ENCODE measurements at regions not wholly inside any gene's neighbourhood (a gene's known extent, or its start where the extent isn't known, plus 50 kb on each side); places are given as distances from the start of the nearest gene placed in this dataset.

- TF ChIP-seq, protein P1, sequence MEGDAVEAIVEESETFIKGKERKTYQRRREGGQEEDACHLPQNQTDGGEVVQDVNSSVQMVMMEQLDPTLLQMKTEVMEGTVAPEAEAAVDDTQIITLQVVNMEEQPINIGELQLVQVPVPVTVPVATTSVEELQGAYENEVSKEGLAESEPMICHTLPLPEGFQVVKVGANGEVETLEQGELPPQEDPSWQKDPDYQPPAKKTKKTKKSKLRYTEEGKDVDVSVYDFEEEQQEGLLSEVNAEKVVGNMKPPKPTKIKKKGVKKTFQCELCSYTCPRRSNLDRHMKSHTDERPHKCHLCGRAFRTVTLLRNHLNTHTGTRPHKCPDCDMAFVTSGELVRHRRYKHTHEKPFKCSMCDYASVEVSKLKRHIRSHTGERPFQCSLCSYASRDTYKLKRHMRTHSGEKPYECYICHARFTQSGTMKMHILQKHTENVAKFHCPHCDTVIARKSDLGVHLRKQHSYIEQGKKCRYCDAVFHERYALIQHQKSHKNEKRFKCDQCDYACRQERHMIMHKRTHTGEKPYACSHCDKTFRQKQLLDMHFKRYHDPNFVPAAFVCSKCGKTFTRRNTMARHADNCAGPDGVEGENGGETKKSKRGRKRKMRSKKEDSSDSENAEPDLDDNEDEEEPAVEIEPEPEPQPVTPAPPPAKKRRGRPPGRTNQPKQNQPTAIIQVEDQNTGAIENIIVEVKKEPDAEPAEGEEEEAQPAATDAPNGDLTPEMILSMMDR (IDR thresholded peaks at IDR 0.05; ENCODE audit: insufficient read depth, low read length) = no peak
- TF ChIP-seq REST (IDR thresholded peaks at IDR 0.05; ENCODE audit: insufficient replicate concordance, low read depth) = no peak
- TF ChIP-seq POLR2AphosphoS5 (IDR thresholded peaks at IDR 0.05; ENCODE audit: low read depth) = no peak
- TF ChIP-seq GABPA (IDR thresholded peaks at IDR 0.05; ENCODE audit: low read depth) = no peak
Observed at GRCh38 chr5:92019376-92019990, 636.4 kb upstream of the ARRDC3 start.

All from HL-60 (cell line).